SIG-M5 treated with dmso at 0.1 percent for 504 hours (cell line): ENCODE measurements at regions not wholly inside any gene's neighbourhood (a gene's known extent, or its start where the extent isn't known, plus 50 kb on each side); places are given as distances from the start of the nearest gene placed in this dataset.

Experiments used
- DNase-seq: peaks from one replicate; lab custom pipeline; 2025; ENCODE audit not compliant: unreplicated experiment; lab: John Stamatoyannopoulos, UW

- DNase-seq = no peak
These were observed 145.5 kb upstream of the POU5F2 start for GRCh38 chr5:93886917-93887361.

DNA sequence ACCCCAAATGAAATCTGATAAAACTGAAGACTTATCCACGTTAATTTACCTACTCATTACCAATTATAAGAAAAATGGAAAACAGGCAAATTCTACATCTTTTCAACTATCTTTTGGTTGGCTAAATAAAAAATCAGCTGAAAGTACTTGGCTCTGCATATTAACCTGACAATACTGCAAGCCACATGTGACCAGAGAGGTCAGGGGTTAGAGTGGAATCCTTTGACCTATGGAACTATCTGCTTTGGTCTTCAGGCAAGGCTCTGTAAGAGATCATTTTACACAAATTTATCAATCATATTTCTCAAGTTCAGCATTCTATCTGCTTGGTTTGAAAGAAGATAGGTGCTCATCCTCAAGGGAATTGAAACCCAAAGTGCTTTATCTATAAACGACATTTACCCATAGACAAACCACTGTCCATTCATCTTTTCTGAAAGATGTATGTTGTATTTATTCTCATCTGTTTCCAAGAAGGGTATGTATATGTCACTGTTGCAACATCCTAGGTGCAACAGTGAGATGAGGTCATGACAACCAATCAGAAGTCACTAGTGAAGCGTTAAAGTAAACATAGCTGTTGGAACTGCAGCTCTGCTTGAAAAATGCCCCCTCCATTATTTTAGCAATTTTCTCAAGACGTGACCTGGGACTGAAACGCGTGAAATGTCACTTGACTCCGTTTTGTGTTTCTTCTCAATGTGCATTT, 144.9 kb upstream of the POU5F2 start:
- DNase-seq = no peak

DNA sequence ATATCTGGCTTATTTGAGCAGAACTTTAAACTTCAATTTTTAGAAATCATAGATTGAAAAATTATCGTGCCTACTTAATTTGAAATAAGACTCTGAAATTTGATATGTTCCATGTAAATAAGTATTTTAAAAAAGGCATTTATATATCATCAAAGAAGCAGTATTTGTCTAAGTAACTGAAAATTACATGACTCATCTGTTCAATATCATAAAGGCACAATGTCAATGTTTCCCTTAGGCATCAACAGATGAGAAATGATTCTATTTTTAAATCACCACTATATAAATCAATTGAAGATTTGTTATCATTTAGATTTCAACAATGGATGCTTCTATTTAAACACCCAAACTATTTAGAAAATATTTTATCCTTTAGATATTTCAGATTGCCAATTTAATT, 142.9 kb upstream of the POU5F2 start:
- DNase-seq = no peak

DNA sequence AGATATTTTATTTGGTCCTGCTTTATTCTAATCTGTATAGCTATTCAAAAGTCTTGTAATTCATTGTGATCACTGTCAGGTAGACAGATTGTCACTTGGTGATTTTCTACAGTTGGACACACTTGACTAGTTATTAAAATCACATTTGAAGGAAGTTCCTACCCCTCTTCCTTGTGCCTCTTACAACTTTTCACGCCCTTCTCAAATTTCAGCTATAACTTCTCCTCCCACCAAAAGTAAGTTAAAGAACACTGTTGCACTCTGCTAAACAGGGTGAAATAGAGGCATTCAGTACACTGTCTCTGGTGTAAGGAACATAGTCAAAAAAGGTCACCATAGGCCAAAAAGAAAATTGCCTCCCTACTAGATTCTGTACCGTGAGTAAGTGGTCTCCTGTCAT, 142.1 kb upstream of the POU5F2 start:
- no peak for DNase-seq

- DNase-seq = no peak
These were observed 134.3 kb upstream of the POU5F2 start for GRCh38 chr5:93875693-93876092.

- DNase-seq = no peak
These were observed 133.1 kb upstream of the POU5F2 start for GRCh38 chr5:93874491-93874890.

GRCh38 chr5:93874080-93874479, 132.7 kb upstream of the POU5F2 start:
- DNase-seq = no peak

DNA sequence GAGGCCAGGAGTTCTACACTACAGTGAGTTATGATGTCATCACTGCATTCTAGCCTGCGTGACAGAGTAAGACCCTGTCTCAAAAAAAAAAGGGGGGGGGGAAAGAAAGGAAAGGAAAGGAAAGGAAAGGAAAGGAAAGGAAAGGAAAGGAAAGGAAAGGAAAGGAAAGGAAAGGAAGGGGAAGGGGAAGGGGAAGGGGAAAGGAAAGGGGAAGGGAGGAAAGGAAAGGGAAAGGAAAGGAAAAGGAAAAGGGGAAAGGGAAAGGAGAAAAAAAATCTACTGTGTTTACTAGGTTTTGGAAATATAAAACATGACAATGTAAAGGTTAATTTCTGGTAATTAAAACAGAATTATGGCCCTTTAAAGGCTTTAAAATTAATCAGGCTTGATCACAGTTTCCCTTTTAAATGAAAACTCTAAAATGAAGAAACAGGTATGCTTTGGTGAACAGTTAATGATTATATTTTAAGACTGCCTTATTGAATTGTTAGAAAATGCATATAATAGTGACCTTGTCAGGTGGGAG, 131.9 kb upstream of the POU5F2 start:
- DNase-seq = no peak

GRCh38 chr5:93870649-93871048, 129.2 kb upstream of the POU5F2 start:
- DNase-seq = no peak

DNA sequence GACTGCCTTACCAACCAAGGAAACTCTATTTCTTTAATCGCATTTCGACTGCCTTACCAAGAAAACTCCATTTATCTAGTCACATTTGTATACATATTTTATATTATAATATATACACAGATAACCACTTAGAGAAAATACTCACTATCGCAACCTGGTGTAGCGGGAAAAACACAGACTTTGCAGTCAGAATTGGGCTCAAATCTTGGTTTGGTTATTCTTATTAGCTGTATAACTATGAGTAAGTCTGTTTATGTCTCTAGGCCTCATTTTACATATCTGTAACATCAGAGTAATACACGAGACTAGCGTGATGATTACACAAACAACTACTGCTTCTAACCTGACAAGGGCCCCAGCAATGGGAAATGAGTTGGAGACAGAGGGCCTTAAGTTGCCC, 127.5 kb upstream of the POU5F2 start:
- no peak for DNase-seq

- no peak for DNase-seq
These were observed 108.9 kb upstream of the POU5F2 start for GRCh38 chr5:93850311-93850710.

DNA sequence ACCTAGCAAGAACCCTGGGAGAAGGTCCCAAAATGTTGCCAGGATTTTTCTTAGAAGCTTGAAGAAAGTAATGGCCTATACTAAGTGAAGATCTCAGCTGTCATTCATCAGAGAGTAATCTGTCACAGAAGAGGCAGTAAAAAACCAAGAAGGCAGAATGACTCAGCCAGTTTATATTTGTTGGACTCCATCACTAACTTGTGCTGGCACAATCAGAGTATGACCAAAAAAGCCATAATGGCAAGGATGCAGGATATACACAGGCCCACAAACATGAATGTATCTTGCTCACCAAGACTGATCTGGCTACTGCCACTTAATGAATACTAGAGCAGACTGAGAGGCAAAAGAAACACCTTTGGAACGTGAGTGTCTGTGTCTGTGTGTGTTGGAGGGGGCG, 104.0 kb upstream of the POU5F2 start:
- no peak for DNase-seq

DNA sequence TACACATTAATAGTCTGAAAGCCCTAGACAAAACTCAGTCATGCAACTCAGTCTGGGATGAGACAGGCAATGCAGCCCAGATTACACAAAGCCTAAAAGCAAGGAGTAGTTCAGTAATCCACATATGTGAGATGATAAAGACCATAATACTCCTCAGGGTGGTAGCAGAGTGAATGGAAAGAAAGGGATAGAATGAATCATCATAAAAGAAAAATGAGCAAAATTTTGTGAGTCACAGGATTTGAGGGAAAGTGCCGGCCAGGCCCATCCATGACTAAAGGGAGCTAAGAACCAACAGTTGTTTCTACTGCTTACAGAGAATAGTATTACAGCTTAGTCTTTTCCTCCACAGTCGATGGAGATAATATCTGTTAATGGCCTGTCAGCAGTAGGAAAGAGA, 90.0 kb upstream of the POU5F2 start:
- DNase-seq = no peak

- DNase-seq = no peak
These were observed 89.5 kb upstream of the POU5F2 start for GRCh38 chr5:93830893-93831292.

- no peak for DNase-seq
These were observed 87.9 kb upstream of the POU5F2 start for GRCh38 chr5:93829346-93829745.

GRCh38 chr5:93821891-93822415, 80.6 kb upstream of the POU5F2 start:
- DNase-seq = no peak

GRCh38 chr5:93819668-93820067, 78.3 kb upstream of the POU5F2 start:
- DNase-seq = no peak

DNA sequence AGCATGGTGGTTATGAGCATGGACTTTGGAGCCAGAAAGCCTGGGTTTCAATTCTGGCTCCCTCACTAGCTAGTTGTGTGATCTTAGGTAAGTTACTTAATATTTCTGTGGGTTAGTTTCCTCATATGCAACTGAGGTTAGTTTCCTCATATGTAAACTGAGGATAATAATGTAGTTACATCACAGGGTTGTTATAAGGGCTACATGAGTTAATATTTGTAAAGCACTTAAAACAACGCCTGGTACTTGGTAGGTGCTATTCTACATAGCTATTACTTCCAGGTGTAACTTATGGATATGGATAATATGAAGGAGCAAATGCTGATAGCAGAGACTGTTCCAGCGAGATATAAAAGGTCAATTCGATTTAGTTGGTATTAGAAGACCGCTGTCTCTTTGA, 69.4 kb upstream of the POU5F2 start:
- DNase-seq = no peak

GRCh38 chr5:93809430-93809829, 68.0 kb upstream of the POU5F2 start:
- no peak for DNase-seq

GRCh38 chr5:93807846-93808245, 66.4 kb upstream of the POU5F2 start:
- no peak for DNase-seq

GRCh38 chr5:93805616-93806379, 64.4 kb upstream of the POU5F2 start:
- DNase-seq = no peak
